ENCODE measurements at regions not wholly inside any gene's neighbourhood (a gene's known extent, or its start where the extent isn't known, plus 50 kb on each side); places are given as distances from the start of the nearest gene placed in this dataset.

DNA sequence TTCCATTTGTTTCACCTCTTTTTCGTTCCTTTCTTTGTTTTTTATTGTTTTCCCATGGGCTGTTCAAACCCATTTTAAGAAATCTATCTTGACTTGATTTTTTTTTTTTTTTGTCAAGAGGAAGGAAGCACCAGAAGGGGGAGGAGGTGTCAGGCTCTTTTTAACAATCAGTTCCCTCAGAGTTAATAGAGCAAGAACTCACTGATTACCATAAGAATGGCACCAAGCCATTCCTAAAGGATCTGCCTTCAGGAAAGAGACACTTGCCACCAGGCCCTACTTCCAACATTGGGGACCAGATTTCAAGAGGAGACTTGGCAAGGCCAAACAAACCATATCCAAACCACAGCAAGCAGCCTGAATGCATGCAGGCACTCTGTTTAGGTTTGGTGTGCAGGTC, 168.0 kb downstream of the OTOR start:
- TF ChIP-seq CTCF (conservative IDR thresholded peaks at IDR 0.05; ENCODE audit: low read depth, low read length) (no peak), EZH2 (IDR thresholded peaks at IDR 0.05; ENCODE audit: borderline replicate concordance, low read depth, low read length, poor library complexity, severe bottlenecking) (no peak)
